GM12878 (cell line): ENCODE measurements at regions not wholly inside any gene's neighbourhood (a gene's known extent, or its start where the extent isn't known, plus 50 kb on each side); places are given as distances from the start of the nearest gene placed in this dataset.

Source experiments
- BMI1 ChIP-seq: fragments of 450-650 bp; IDR thresholded peaks from 2 replicates; pipeline ENCODE4 v1.6.1; 2016; ENCODE audit warnings: mild to moderate bottlenecking, moderate library complexity, borderline replicate concordance
- CBX3 ChIP-seq: fragments of 200-600 bp; sonication (generic); IDR thresholded peaks from 2 replicates; pipeline ENCODE4 v1.6.1; 2016; ENCODE audit warnings: low read depth, borderline replicate concordance
- KAT2A ChIP-seq: conservative IDR thresholded peaks from 2 replicates; pipeline ENCODE4 v1.6.1; 2011; ENCODE audit warnings: low read depth, low read length; ENCODE audit not compliant: control insufficient read depth
- NFIC ChIP-seq: IDR thresholded peaks from 2 replicates; pipeline ENCODE4 v1.6.1; 2012; ENCODE audit warnings: low read depth, mild to moderate bottlenecking, inconsistent platforms, low read length, moderate library complexity
- ZNF384 ChIP-seq: IDR thresholded peaks from 2 replicates; pipeline ENCODE4 v1.6.1; 2012; ENCODE audit warnings: low read depth, mild to moderate bottlenecking, low read length, improper control_type of control experiment, borderline replicate concordance

GRCh38 chr7:127303102-127303501 lies 50.4 kb upstream of the GRM8 start (continued):
- TF ChIP-seq CBX3 (no peak), ZNF384 (no peak), KAT2A (no peak), NFIC (no peak), BMI1 (no peak)
